IPS-NIHi7 (cell line): ENCODE measurements at regions not wholly inside any gene's neighbourhood (a gene's known extent, or its start where the extent isn't known, plus 50 kb on each side); places are given as distances from the start of the nearest gene placed in this dataset.

Experiments used
- DNase-seq: peaks from one replicate; pipeline ENCODE4 v3.0.0; 2012; ENCODE audit warnings: mixed read lengths; ENCODE audit errors: extremely low spot score

DNA sequence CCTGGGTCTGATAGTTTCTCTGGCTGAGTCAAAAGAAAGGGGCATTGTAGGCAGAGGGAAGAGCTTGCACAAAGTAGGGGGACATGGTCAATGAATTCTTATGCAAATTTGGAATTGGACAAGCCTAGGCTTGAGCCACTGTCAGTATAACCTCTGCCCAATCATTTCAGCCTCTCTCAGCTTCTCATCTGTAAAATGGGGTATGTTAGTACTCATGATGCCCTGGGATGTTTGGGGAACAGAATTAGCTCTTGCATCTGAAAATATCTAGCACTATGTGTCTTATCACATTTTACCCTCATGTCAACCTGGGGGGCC is 148.6 kb downstream of the DHX35 start:
- DNase-seq, result no peak

DNA sequence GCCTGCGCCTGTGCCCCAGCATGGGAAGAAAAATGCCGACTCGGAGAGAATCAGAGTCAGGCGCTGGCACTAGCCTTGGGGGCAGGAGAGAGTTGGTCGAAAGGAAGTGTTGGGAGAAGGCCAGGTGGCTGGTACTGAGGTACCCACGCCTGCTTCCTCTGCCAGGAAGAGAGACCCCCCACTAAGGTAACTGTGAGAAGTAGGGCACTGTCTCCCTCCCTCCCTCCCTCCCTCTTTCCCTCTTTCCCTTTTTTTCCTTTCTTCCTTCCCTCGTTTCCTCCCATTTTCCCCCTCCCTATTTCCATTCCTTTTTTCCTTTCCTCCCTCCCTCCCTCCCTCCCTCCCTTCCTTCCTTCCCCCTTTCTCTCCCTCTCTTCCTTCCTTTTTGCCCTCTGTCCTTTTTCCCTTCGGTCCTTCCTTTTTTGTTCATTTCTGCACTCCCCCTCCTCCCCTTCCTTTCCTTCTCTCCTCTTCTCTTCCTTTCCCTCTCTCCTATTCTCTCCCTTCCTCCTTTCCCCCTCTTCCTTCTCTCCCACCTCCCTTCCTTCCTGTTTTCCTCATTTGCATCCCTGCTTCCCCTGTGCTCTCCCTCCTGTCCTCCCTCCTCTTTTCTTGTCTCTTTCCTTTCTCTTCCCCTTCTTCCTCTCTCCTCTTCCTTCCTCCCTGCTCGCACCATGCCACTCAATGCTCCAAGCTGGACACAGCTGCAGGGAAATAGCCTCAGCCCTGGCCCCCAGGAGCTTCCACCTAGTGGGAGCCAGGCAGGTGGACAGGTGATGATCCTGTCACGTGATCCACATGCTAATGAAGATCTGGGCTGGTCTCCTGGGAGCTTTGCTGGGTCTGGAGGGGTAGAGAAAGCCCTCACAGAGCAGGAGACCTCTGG is 148.0 kb downstream of the DHX35 start:
- DNase-seq, result peak; percentile 64

DNA sequence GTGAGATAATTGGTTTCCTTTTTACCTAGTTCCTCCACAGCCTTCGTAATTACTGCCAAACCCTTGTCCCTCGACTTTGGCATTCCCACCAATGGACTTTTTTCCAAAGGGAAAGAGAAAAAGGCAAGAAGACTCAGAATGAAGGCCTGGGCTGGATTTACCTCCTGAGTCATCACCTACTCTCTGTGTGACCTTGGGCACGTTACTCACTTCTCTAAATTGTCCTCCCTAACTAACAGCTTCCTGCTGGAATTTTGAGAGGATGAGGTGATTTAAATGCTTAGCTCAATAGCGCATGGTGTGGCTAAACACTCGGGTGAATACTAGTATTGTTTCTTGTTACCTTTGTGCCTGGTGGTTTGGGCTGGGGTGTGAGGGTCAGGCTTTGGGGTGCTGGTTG is 146.6 kb downstream of the DHX35 start:
- no peak for DNase-seq

DNA sequence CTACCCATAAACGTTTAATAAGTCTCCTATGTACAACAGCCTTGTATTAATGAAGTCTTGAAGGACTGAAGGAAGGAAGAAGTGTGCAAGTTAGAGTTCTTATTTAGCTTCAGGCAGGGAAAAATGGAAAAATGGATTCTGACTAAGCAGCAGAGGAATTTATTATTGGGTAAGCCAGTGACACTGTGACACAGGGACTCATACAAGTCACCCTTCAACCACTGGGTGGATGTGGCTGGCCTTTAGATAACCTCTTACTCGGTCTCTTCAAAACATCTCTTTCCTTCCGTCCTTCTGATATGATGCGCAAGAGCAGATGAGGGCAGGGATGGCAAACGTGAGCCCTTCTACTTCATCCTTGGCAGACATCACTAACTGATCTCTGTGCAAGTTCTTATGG is 145.6 kb downstream of the DHX35 start:
- DNase-seq, result no peak

DNA sequence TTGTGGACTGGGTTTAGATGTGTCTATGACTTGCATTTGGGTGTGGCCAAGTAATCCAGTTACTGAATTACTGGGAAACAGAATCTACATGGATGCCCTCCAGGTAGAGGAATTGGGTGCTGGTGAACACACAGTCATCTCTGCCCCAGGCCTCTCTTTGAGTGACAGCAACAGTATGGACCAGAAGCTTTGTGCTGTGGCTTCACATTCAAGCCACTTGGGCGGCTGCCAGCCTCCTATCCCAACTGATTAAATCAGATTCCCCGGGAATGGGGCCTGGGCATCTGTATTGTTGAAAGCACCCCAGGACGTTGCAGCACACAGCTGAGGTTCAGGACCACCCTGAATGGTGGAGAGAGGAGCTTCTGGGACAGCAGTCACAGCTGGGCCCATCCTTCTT is 144.6 kb downstream of the DHX35 start:
- DNase-seq, result no peak

DNA sequence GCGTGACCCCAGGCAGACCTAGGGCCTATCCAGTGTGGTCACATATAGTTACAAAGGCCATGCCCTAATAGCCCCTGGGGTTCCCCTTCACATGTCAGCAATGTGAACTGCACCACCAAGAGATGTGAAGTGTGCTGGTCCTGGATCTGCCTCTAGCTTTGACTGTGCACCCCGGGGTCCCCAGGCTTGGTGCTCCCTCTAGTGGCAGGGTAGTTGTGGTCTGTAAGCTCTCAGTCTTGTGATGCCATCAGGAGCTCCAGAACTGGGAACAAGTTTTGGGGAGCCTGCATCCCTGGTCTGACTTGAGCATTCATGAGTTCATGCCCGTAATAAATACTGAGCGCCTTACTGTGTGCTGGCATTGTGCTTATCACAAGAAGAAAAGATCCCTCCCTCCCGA is 143.4 kb downstream of the DHX35 start:
- no peak for DNase-seq

DNA sequence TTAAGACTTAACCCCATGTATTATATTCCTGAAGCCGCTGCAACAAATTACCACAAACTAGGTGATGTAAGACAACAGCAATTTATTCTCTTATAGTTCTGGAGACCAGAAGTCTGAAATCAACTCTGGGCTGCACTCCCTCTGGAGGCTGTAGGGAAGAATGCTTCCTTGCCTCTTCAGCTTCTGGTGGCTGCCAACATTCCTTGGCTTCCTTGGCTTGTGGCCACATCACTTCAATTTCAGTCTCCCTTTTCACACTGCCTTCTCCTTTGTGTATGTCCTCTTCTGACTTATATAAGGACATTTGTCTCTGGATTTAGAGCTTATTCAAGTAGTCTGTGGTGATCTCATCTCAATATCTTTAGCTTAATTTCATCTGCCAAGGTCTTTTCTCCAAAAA is 141.6 kb downstream of the DHX35 start:
- no peak for DNase-seq

DNA sequence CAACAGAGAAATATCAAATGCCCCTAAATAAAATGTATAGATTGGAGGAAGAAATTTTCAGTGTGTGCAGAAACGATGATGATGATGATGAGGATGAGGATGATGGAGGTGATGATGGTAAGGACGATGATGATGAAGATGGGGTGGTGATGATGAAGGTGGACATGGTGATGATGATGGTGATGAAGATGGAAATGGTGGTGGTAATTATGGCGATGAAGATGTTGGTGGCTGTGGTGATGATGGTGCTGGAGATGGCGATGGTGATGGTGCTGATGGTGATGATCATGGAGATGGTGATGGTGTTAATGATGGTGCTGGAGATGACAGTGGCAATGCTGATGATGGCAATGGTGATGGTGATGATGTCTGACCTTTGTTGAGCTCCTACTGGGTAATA is 141.2 kb downstream of the DHX35 start:
- DNase-seq, result no peak

DNA sequence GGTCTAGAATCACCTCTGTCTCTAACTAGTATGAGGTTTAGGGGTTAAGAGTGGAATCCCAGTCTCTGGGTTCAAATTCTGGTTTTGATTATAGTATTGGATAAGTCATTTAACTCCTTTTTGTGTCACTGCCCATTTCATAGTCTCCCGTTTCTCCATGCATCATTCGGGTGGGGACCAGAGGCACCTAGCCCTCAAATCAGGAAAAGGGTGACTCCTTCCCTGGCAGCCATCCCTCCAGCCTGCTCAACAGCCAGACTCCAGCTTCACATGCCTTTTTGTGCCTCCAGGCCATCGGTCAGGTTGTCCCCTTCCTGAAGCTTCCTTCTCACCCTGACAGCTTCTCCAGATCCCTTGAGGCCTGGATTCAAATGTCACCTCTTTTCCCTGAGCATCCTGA is 139.8 kb downstream of the DHX35 start:
- no peak for DNase-seq

DNA sequence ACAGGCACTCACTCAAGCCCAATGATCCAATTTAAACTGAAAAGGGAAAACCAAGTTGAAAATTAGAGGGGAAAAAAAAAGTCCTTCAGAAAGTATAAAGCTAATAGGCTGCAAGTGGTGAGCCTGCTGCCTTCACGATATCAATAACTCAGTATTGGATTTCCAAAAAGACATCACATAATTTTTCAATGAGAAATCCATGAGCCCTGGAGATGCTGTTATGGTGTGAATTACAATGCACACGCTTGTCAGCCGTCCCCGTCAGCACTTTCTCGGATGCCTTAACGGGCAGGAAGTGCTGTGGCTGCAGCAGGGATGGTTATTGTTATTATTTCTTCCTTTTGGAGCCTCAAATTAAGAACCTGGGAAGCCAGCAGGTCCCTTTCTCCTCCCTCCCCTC is 138.5 kb downstream of the DHX35 start:
- no peak for DNase-seq

DNA sequence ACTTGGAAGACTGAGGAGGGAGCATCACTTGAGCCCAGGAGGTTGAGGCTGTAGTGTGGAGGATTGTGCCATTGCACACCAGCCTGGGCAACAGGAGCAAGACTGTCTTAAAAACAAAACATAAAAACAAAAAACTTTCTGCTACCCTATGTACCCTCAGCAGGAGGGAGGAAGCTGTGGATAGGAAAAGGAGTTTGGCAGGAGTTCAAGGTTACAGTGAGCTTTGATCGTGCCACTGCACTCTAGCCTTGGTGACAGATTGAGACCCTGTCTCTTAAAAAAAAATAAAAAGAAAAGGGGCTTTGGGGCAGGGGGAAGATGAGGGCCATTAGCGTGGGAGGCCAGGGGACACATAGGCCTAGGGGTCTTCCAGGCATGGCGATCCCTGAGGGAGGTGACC is 135.7 kb downstream of the DHX35 start:
- no peak for DNase-seq

DNA sequence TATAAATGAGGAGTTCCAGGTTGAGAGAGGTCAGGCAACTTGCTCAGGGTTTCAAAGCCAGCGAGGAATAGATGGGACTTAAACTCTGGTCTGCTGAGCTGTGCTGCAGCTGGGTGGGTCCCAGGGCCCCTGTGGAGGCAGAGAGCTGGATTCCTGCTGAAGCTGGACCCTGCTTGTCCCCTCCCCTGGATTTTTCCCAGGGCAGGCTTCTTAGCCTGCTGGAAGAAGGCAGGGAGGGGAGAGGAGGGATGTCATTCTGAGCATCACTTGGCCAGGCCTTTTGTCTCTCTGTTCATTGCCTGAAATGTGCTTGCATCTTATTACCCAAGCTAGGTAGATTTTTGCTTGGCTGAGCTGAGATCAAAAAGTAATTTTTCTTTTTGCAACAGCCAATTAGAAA is 133.7 kb downstream of the DHX35 start:
- DNase-seq, result no peak

DNA sequence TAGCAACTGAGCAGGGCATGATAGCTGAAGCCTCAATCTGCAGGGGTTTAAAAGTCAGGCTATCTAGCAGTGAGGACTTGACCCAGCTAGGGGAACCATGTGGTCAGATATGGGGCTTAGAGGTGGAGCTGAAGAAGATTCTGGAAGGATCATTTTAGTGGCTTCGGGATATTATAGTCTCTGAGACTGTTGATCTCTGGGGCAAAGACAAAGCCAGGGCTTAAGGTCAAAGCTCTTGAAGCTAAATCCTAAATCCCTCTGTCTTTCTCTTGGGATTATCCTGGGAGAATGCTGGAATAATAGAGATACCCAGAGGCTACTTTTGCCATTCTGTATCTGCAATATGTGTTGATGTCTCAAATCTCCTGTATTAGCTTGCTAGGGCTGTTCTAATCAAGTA is 132.2 kb downstream of the DHX35 start:
- DNase-seq, result no peak

DNA sequence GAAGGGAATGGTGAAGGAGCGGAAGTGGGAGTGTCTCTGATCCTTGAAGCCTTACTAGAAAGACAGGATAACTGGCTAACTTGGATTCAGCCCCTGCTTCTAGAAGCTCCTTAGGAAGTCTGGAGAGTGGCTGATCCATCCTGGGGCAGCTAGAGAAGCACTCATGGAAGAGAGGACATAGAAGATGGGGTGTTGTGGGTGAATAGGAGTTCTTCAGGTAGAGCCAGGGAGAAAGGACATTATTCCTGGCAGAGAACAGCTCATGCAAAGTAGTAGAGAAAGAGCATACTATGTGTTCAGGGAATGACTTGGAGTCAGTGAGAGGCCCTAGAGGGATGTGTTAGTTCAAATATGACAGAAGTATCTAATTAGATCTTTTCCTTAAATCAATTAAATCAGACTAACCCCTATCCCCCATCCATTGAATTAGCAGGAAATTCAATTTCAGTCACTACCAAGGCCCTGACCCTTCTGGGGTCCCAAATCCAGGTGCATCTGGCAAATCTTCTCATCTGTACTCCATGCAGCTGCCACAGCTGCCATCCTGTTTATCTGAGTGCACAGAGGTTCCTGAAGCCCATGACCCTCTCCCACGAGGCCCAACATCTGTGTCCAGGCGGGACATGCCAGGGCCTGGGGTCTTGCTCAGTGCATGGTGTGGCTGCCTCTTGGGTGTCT is 130.7 kb downstream of the DHX35 start:
- DNase-seq, result no peak

DNA sequence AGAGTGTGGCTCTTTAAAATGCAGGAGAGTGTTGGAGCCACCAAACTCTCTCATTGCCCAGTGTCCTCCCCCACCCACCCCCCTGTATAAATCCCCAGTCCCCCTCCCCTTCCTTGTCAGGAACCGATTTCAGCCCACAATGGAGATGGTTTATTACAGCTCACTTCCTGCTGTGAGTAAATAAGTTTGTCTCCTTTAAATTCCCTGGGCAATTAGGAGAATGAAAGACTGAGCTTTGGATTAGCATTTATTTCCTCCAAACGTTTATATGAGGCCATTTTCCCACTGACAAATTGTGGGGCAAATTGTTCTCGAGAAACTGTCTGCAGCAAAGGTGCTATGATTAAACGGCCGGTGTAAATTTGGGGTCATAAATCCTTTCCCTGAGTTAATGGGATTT is 128.8 kb downstream of the DHX35 start:
- no peak for DNase-seq

DNA sequence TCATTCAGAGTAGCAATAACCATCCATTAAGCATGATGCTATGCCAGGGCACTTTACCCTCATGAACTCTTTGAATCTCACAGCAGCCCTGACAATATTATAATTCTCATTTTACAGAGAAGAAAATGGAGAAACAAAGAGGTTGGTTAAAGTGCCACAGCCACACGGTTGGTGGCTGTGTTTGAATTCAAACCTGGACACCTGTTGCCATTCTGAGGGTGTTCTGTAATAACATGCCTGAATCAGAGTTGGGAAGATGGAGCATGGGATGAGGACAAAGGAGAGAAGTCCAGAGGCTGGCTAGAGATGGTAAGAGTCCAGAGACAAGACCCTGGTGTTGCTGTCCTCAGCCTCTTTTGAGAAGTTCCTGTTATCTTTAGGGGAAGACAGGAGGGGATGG is 127.7 kb downstream of the DHX35 start:
- DNase-seq, result no peak
